K562 (cell line): ENCODE measurements at regions not wholly inside any gene's neighbourhood (a gene's known extent, or its start where the extent isn't known, plus 50 kb on each side); places are given as distances from the start of the nearest gene placed in this dataset.

Experiments used
- CTCF ChIP-seq, 3 experiments: IDR thresholded peaks in 2 of 3; conservative IDR thresholded peaks in 1 of 3; 2 replicates each; pipeline ENCODE4 v1.5.1; 2011 to 2012; ENCODE audit warnings: low read length in 3 of 3, mild to moderate bottlenecking in 3 of 3, control low read depth in 2 of 3, improper control_type of control experiment in 1 of 3, inconsistent platforms in 1 of 3, low read depth in 1 of 3, mixed read lengths in 1 of 3, moderate library complexity in 1 of 3; ENCODE audit not compliant: insufficient read depth in 2 of 3
- DEAF1 ChIP-seq: fragments of 450-650 bp; formaldehyde crosslinking; IDR thresholded peaks from 2 replicates; pipeline ENCODE4 v1.4.0; 2020; ENCODE audit warnings: mild to moderate bottlenecking, moderate library complexity
- E2F1 ChIP-seq: sonication (generic); formaldehyde crosslinking; IDR thresholded peaks from 2 replicates; pipeline ENCODE4 v1.8.1; 2023; ENCODE audit warnings: mild to moderate bottlenecking, missing genetic modification reagents, moderate library complexity
- HNRNPL ChIP-seq: fragments of 200-400 bp; formaldehyde crosslinking; IDR thresholded peaks from 2 replicates; pipeline ENCODE4 v1.6.1; 2017; ENCODE audit warnings: low read depth, mild to moderate bottlenecking, low read length
- MAX ChIP-seq: sonication (generic); formaldehyde crosslinking; IDR thresholded peaks from 2 replicates; pipeline ENCODE4 v1.9.0; 2022; ENCODE audit warnings: mild to moderate bottlenecking, missing genetic modification reagents
- MCM3 ChIP-seq: fragments of 450-650 bp; IDR thresholded peaks from 2 replicates; pipeline ENCODE4 v1.6.1; 2016
- REST ChIP-seq, 2 experiments: fragments of 450-650 bp; formaldehyde crosslinking in 1 of 2; IDR thresholded peaks; 2 replicates each; pipeline versions ENCODE4 v1.4.0 to v1.6.1; 2014 to 2020; ENCODE audit warnings: mild to moderate bottlenecking in 2 of 2, borderline replicate concordance in 1 of 2, low read depth in 1 of 2
- RFX5 ChIP-seq: IDR thresholded peaks from 2 replicates; pipeline ENCODE4 v1.6.1; 2011; ENCODE audit warnings: low read depth, mild to moderate bottlenecking, improper control_type of control experiment, low read length
- SP1 ChIP-seq: sonication (generic); formaldehyde crosslinking; IDR thresholded peaks from 2 replicates; pipeline ENCODE4 v1.8.1; 2022; ENCODE audit warnings: mild to moderate bottlenecking, missing genetic modification reagents
- TCF7L2 ChIP-seq: fragments of 150-350 bp; IDR thresholded peaks from 2 replicates; pipeline ENCODE4 v1.6.1; 2016; ENCODE audit warnings: low read depth, mild to moderate bottlenecking, low read length, moderate library complexity
- ZNF143 ChIP-seq: sonication (generic); formaldehyde crosslinking; IDR thresholded peaks from 2 replicates; pipeline ENCODE4 v1.9.0; 2022; ENCODE audit warnings: mild to moderate bottlenecking, missing genetic modification reagents
- ZNF449 ChIP-seq: fragments of 250-450 bp; sonication (Bioruptor Pico); IDR thresholded peaks from 2 replicates; pipeline ENCODE4 v1.8.0; 2022; ENCODE audit warnings: moderate library complexity, mild to moderate bottlenecking, inconsistent platforms
- ZNF583 ChIP-seq: fragments of 250-450 bp; sonication (Bioruptor Pico); IDR thresholded peaks from 2 replicates; pipeline ENCODE4 v1.4.0; 2020

GRCh38 chr14:87411370-87411769 is 581.6 kb downstream of the GALC start:
- TF ChIP-seq TCF7L2: no peak
- no peak for TF ChIP-seq HNRNPL
- no peak for TF ChIP-seq ZNF143 (CRISPR knock-in tag)
- no peak for TF ChIP-seq DEAF1 (CRISPR knock-in tag)
- TF ChIP-seq SP1 (CRISPR knock-in tag): no peak
- TF ChIP-seq MCM3: no peak
- no peak for TF ChIP-seq ZNF449 (CRISPR knock-in tag)
- no peak for TF ChIP-seq RFX5
- no peak for TF ChIP-seq REST (IDR thresholded peaks at IDR 0.05; ENCODE audit: borderline replicate concordance)
- no peak for TF ChIP-seq REST (CRISPR knock-in tag; IDR thresholded peaks at IDR 0.05; ENCODE audit: low read depth)
- TF ChIP-seq CTCF (IDR thresholded peaks at IDR 0.05 in 2 of 3, conservative IDR thresholded peaks at IDR 0.05 in 1 of 3; ENCODE audit: insufficient read depth in 2 of 3, low read depth in 1 of 3, low read length in 3 of 3): no peak
- no peak for TF ChIP-seq ZNF583 (CRISPR knock-in tag)
- TF ChIP-seq E2F1 (CRISPR knock-in tag): no peak
- no peak for TF ChIP-seq MAX
